HUES48 (cell line): ENCODE measurements at regions not wholly inside any gene's neighbourhood (a gene's known extent, or its start where the extent isn't known, plus 50 kb on each side); places are given as distances from the start of the nearest gene placed in this dataset.

ENCODE experiments used
- H3K27ac ChIP-seq: one replicate; pipeline ENCODE4 v1.7.0; 2013; ENCODE audit warnings: low read depth, low read length, inconsistent platforms
- H3K27me3 ChIP-seq: 2 replicates; pipeline ENCODE4 v1.6.1; 2013; ENCODE audit warnings: mild to moderate bottlenecking, low read length; ENCODE audit not compliant: control insufficient read depth, insufficient read depth
- H3K36me3 ChIP-seq: 2 replicates; pipeline ENCODE4 v1.6.1; 2013; ENCODE audit warnings: low read length; ENCODE audit not compliant: control insufficient read depth, insufficient read depth
- H3K4me1 ChIP-seq: 2 replicates; pipeline ENCODE4 v1.6.1; 2013; ENCODE audit warnings: mild to moderate bottlenecking, low read length; ENCODE audit not compliant: control insufficient read depth, insufficient read depth
- H3K4me3 ChIP-seq: 2 replicates; pipeline ENCODE4 v1.5.1; 2013; ENCODE audit warnings: mild to moderate bottlenecking, low read depth, low read length
- H3K9ac ChIP-seq: 2 replicates; pipeline ENCODE4 v1.6.1; 2013; ENCODE audit warnings: mild to moderate bottlenecking, low read depth, low read length, moderate library complexity
- H3K9me3 ChIP-seq: 2 replicates; pipeline ENCODE4 v1.6.1; 2013; ENCODE audit warnings: low read length; ENCODE audit not compliant: control insufficient read depth, insufficient read depth

GRCh38 chr15:98143116-98143515 lies 182.6 kb downstream of the ARRDC4 start:
- no peaks in the 10 kb centered on the region for H3K36me3 ChIP-seq
- no peak overlapping the region for H3K9ac ChIP-seq
- H3K4me3 ChIP-seq = no peak overlapping the region
- no peaks in the 10 kb centered on the region for H3K27me3 ChIP-seq
- no peaks in the 10 kb centered on the region for H3K9me3 ChIP-seq
- no peak overlapping the region for H3K27ac ChIP-seq
- peaks cover 11% of the 10 kb centered on the region for H3K4me1 ChIP-seq

- H3K4me3 ChIP-seq = no peak overlapping the region
- H3K36me3 ChIP-seq = no peaks in the 10 kb centered on the region
- H3K4me1 ChIP-seq = peaks cover 11% of the 10 kb centered on the region
- no peak overlapping the region for H3K9ac ChIP-seq
- H3K9me3 ChIP-seq = no peaks in the 10 kb centered on the region
- H3K27ac ChIP-seq = no peak overlapping the region
- no peaks in the 10 kb centered on the region for H3K27me3 ChIP-seq
Observed at GRCh38 chr15:98144388-98144787, 183.9 kb downstream of the ARRDC4 start.

- Histone ChIP-seq H3K9ac (no peak overlapping the region), H3K4me3 (no peak overlapping the region), H3K27me3 (no peaks in the 10 kb centered on the region), H3K36me3 (no peaks in the 10 kb centered on the region), H3K9me3 (no peaks in the 10 kb centered on the region), H3K27ac (no peak overlapping the region), H3K4me1 (peaks cover 27% of the 10 kb centered on the region)
Observed at GRCh38 chr15:98146031-98146820, 185.7 kb downstream of the ARRDC4 start.

DNA sequence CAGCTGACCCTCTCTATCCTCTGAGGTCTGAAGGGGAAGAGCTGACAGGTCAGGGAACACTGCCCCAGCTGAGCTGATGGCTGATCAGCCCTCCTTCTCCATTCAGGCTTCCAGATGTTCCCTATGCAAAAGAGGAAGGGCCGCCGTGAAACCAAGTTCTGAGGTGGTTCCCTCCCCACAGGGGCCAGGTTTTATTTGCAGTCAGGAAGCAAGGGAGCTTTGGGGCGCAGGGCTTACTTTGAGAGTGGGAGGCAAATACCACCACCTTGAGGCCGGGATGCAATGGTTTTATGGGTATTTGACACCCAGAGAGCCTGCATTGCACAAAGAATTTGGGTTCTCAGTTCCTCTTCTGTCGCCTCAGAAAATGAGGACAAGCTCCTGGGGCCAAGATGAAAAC lies 186.9 kb downstream of the ARRDC4 start:
- H3K27me3 ChIP-seq = no peaks in the 10 kb centered on the region
- H3K9ac ChIP-seq = no peak overlapping the region

DNA sequence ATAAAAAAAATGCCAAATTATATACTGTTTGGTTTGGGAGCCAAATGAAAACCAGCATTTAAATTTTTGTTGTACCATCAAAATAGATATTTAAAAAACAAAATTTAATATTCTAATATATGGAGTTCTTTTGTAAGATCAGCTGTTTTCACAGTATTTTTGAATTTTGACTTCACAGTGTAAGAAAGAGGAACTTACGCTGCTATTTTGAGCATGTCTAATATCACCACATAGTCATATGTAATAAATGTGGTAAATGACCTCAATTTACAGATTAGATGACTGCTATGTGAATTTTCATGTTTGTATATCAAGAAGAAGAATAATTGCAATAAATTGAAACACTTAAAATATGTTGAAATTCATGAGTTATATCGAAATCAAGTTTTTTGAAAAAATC lies 189.6 kb downstream of the ARRDC4 start:
- Histone ChIP-seq H3K36me3 (no peaks in the 10 kb centered on the region), H3K9ac (no peak overlapping the region), H3K27ac (no peak overlapping the region), H3K27me3 (no peaks in the 10 kb centered on the region), H3K9me3 (no peaks in the 10 kb centered on the region), H3K4me1 (peaks cover 19% of the 10 kb centered on the region), H3K4me3 (no peak overlapping the region)

More for the DNA sequence above, 186.9 kb downstream of the ARRDC4 start:
- Histone ChIP-seq H3K4me1 (peaks cover 27% of the 10 kb centered on the region), H3K9me3 (no peaks in the 10 kb centered on the region), H3K36me3 (no peaks in the 10 kb centered on the region), H3K27ac (no peak overlapping the region), H3K4me3 (no peak overlapping the region)

DNA sequence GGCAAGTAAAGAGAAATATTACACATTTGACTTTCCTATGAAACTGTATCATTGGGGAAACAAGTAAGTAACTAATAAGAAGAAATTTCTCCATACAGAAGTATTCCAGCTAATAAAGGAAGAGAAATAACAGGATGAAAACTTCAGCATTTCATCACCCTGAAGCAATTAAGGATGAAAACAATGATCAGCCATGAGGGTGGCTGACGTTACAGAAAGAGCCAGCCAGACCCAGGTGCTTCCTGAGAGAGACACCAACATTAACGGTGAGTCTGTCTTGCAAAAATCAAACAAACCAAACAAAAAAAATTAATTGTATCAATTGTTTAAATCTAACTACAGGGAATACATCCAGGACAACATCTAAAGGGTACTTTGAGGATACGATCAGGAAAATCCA lies 190.0 kb downstream of the ARRDC4 start:
- Histone ChIP-seq H3K4me3 (no peak overlapping the region), H3K9ac (no peak overlapping the region), H3K36me3 (no peaks in the 10 kb centered on the region), H3K27ac (no peak overlapping the region), H3K27me3 (no peaks in the 10 kb centered on the region), H3K4me1 (peaks cover 19% of the 10 kb centered on the region), H3K9me3 (no peaks in the 10 kb centered on the region)

GRCh38 chr15:98151096-98151495 lies 190.6 kb downstream of the ARRDC4 start:
- no peak overlapping the region for H3K4me3 ChIP-seq
- no peak overlapping the region for H3K9ac ChIP-seq
- no peak overlapping the region for H3K27ac ChIP-seq

DNA sequence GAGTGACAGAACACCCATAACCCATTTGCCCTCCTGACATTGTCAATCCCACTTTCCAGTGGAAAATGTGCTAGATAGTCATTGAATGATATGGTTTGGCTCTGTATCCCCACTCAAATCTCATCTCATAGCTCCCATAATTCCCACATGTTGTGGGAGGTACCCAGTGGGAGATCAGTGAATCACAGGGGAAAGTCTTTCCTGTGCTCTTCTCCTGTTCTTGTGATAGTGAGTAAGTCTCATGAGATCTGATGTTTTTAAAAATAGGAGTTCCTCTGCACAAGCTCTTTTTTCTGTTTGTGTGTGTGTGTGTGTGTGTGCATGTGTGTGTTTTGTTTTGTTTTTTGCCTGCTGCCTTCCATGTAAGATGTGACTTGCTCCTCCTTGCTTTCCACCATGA lies 191.7 kb downstream of the ARRDC4 start:
- H3K4me3 ChIP-seq = no peak overlapping the region
- no peak overlapping the region for H3K9ac ChIP-seq
- H3K27ac ChIP-seq = no peak overlapping the region
- no peaks in the 10 kb centered on the region for H3K9me3 ChIP-seq
- H3K27me3 ChIP-seq = no peaks in the 10 kb centered on the region
- H3K4me1 ChIP-seq = peaks cover 16% of the 10 kb centered on the region
- no peaks in the 10 kb centered on the region for H3K36me3 ChIP-seq

More at GRCh38 chr15:98151096-98151495, 190.6 kb downstream of the ARRDC4 start:
- no peaks in the 10 kb centered on the region for H3K27me3 ChIP-seq
- H3K9me3 ChIP-seq = no peaks in the 10 kb centered on the region
- H3K4me1 ChIP-seq = peaks cover 19% of the 10 kb centered on the region
- H3K36me3 ChIP-seq = no peaks in the 10 kb centered on the region

- Histone ChIP-seq H3K4me1 (peaks cover 11% of the 10 kb centered on the region; the same call in 1 of the 2 replicates), H3K27me3 (no peaks in the 10 kb centered on the region), H3K36me3 (no peaks in the 10 kb centered on the region), H3K4me3 (no peak overlapping the region), H3K9me3 (no peaks in the 10 kb centered on the region), H3K27ac (no peak overlapping the region), H3K9ac (no peak overlapping the region)
Observed at GRCh38 chr15:98154863-98155262, 194.4 kb downstream of the ARRDC4 start.

- H3K4me3 ChIP-seq = no peak overlapping the region
- H3K27ac ChIP-seq = no peak overlapping the region
- peaks cover 7% of the 10 kb centered on the region; the same call in 1 of the 2 replicates for H3K4me1 ChIP-seq
- no peak overlapping the region for H3K9ac ChIP-seq
- H3K36me3 ChIP-seq = no peaks in the 10 kb centered on the region
- no peaks in the 10 kb centered on the region for H3K27me3 ChIP-seq
- no peaks in the 10 kb centered on the region for H3K9me3 ChIP-seq
Observed at GRCh38 chr15:98155356-98155755, 194.9 kb downstream of the ARRDC4 start.

GRCh38 chr15:98160236-98160635 lies 199.7 kb downstream of the ARRDC4 start:
- H3K9ac ChIP-seq = no peak overlapping the region
- H3K27me3 ChIP-seq = no peaks in the 10 kb centered on the region
- H3K4me3 ChIP-seq = no peak overlapping the region
- peaks cover 8% of the 10 kb centered on the region for H3K9me3 ChIP-seq
- no peaks in the 10 kb centered on the region for H3K4me1 ChIP-seq
- no peaks in the 10 kb centered on the region for H3K36me3 ChIP-seq
- no peak overlapping the region for H3K27ac ChIP-seq
